ENCODE measurements at regions not wholly inside any gene's neighbourhood (a gene's known extent, or its start where the extent isn't known, plus 50 kb on each side); places are given as distances from the start of the nearest gene placed in this dataset.

DNA sequence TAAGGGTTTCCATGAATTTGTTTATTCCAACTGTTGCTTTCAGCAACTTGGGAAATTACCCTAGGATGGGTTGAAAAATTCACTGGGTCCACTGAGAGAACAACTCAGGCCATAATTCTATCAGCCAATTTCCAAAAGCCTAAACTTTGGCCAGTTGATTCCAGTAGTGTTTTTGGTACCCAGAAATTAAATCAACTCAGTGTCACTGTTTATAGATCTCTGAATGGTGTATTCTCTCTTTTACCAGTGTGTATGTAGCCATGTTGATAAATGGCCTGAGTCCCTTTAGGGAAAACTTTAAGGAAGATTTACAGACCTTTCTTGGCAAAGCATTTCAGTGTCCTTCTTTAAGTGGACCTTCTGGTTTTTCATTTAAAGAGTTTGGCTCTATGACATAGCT, 636.4 kb downstream of the OTOL1 start:
- DNase-seq (no peak), ATAC-seq (ENCODE audit: poor library complexity) (no peak)
- Histone ChIP-seq H3K36me3 (ENCODE audit: insufficient read depth, low read length) (no peaks in the 10 kb centered on the region), H3K27ac (ENCODE audit: low read depth in 1 of 2, low read length in 2 of 2) (no peak overlapping the region), H3K9me3 (ENCODE audit: control insufficient read depth in 1 of 2, insufficient read depth in 1 of 2, low read length in 2 of 2) (no peaks in the 10 kb centered on the region), H3K4me3 (ENCODE audit: low read length) (no peak overlapping the region), H3K4me1 (ENCODE audit: insufficient read depth, low read length) (no peaks in the 10 kb centered on the region), H3K27me3 (ENCODE audit: control insufficient read depth in 1 of 2, insufficient read depth in 2 of 2, low read length in 2 of 2) (no peaks in the 10 kb centered on the region)
- TF ChIP-seq, protein P1, sequence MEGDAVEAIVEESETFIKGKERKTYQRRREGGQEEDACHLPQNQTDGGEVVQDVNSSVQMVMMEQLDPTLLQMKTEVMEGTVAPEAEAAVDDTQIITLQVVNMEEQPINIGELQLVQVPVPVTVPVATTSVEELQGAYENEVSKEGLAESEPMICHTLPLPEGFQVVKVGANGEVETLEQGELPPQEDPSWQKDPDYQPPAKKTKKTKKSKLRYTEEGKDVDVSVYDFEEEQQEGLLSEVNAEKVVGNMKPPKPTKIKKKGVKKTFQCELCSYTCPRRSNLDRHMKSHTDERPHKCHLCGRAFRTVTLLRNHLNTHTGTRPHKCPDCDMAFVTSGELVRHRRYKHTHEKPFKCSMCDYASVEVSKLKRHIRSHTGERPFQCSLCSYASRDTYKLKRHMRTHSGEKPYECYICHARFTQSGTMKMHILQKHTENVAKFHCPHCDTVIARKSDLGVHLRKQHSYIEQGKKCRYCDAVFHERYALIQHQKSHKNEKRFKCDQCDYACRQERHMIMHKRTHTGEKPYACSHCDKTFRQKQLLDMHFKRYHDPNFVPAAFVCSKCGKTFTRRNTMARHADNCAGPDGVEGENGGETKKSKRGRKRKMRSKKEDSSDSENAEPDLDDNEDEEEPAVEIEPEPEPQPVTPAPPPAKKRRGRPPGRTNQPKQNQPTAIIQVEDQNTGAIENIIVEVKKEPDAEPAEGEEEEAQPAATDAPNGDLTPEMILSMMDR (IDR thresholded peaks at IDR 0.05), result no peak
- peaks cover 7% of the 10 kb centered on the region for H3K4me1 Mint-ChIP-seq (ENCODE audit: low read depth)
- intact Hi-C loops (cut with DNase I, micrococcal nuclease), result no loop called here
- CTCF ChIA-PET, result no interaction called here
- no peak overlapping the region for H3K27ac Mint-ChIP-seq
- H3K4me3 Mint-ChIP-seq, result no peak overlapping the region
- peaks cover 4% of the 10 kb centered on the region for H3K9me3 Mint-ChIP-seq
- no peaks in the 10 kb centered on the region for H3K27me3 Mint-ChIP-seq
- H3K36me3 Mint-ChIP-seq (ENCODE audit: low read depth), result no peaks in the 10 kb centered on the region
- POLR2A ChIA-PET, result no interaction called here

DNA sequence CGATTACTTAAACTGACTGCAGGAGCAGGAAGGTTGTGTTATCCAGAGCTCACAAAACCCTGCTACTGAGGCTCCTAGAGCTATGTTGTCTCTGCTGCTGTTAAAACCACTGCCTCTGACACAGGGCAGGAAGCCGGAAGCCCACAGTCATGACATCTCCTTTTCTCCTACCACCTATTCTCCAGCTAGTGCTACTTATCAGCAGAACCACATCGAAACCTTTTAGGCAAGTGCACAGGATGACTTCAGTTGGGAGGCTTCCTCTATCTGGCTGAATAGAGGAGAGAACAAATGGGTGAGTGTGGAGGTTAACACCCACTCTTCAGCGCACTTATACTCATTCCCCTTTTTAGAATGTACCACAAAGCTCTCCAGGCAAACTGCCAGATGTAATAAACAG, 638.0 kb downstream of the OTOL1 start:
- ATAC-seq (ENCODE audit: poor library complexity) (peak; percentile 37), DNase-seq (peak in 2 of 14 experiments; percentile 3 to 8)
- Histone ChIP-seq H3K27me3 (ENCODE audit: control insufficient read depth in 1 of 2, insufficient read depth in 2 of 2, low read length in 2 of 2) (no peaks in the 10 kb centered on the region), H3K4me3 (ENCODE audit: low read length) (no peak overlapping the region), H3K36me3 (ENCODE audit: insufficient read depth, low read length) (no peaks in the 10 kb centered on the region), H3K9me3 (ENCODE audit: control insufficient read depth in 1 of 2, insufficient read depth in 1 of 2, low read length in 2 of 2) (no peaks in the 10 kb centered on the region), H3K27ac (ENCODE audit: low read depth in 1 of 2, low read length in 2 of 2) (no peak overlapping the region), H3K4me1 (ENCODE audit: insufficient read depth, low read length) (no peaks in the 10 kb centered on the region)
- Mint-ChIP-seq H3K4me1 (ENCODE audit: low read depth) (peaks cover 7% of the 10 kb centered on the region), H3K27ac (no peak overlapping the region), H3K36me3 (ENCODE audit: low read depth) (no peaks in the 10 kb centered on the region), H3K27me3 (no peaks in the 10 kb centered on the region), H3K9me3 (peaks cover 4% of the 10 kb centered on the region), H3K4me3 (no peak overlapping the region)
- intact Hi-C loops (cut with DNase I, micrococcal nuclease), result no loop called here
- TF ChIP-seq, protein P1 (IDR thresholded peaks at IDR 0.05), result no peak
- CTCF ChIA-PET, result no interaction called here
- POLR2A ChIA-PET, result no interaction called here

DNA sequence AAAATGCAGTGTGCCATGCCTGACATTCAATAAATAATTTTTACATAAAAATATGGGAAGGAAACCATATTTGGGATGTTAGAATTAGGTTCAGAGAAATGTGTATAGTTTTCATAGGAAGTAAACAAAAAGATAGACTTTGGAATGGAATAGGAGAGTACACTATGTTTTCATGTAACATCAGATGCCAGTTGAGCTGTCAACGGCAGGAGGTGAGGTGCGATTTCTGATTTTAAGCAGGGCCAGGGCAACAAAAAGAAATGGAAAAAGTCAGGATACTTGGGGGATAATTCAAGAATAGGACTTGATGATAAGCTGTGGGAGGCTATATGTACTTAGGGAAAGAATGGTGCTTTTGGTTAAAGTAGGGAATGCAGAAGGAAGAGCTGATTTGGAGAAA, 639.5 kb downstream of the OTOL1 start:
- H3K36me3 Mint-ChIP-seq (ENCODE audit: low read depth), result no peaks in the 10 kb centered on the region
- no peaks in the 10 kb centered on the region for H3K27me3 Mint-ChIP-seq
- ATAC-seq (ENCODE audit: poor library complexity), result no peak
- TF ChIP-seq, protein P1 (IDR thresholded peaks at IDR 0.05), result no peak
- Histone ChIP-seq H3K4me1 (ENCODE audit: insufficient read depth, low read length) (no peaks in the 10 kb centered on the region), H3K27me3 (ENCODE audit: control insufficient read depth in 1 of 2, insufficient read depth in 2 of 2, low read length in 2 of 2) (no peaks in the 10 kb centered on the region), H3K27ac (ENCODE audit: low read depth in 1 of 2, low read length in 2 of 2) (no peak overlapping the region), H3K36me3 (ENCODE audit: insufficient read depth, low read length) (no peaks in the 10 kb centered on the region), H3K4me3 (ENCODE audit: low read length) (no peak overlapping the region), H3K9me3 (ENCODE audit: control insufficient read depth in 1 of 2, insufficient read depth in 1 of 2, low read length in 2 of 2) (no peaks in the 10 kb centered on the region)
- POLR2A ChIA-PET, result no interaction called here
- H3K4me3 Mint-ChIP-seq, result no peak overlapping the region
- intact Hi-C loops (cut with DNase I, micrococcal nuclease), result no loop called here
- no peak overlapping the region for H3K27ac Mint-ChIP-seq
- CTCF ChIA-PET, result no interaction called here
- peaks cover 7% of the 10 kb centered on the region for H3K4me1 Mint-ChIP-seq (ENCODE audit: low read depth)
- no peak for DNase-seq
- H3K9me3 Mint-ChIP-seq, result peaks cover 4% of the 10 kb centered on the region

All from CD4-positive, alpha-beta T cell (primary cell).